ENCODE measurements at regions not wholly inside any gene's neighbourhood (a gene's known extent, or its start where the extent isn't known, plus 50 kb on each side); places are given as distances from the start of the nearest gene placed in this dataset.
"Not testable (repeated sequence)": the region's sequence is repeated elsewhere in the genome, so short reads cannot be mapped to it uniquely, and the experiment has no call there.

- Histone ChIP-seq H4K20me1 (ENCODE audit: low read depth) (no peaks in the 10 kb centered on the region), H3K36me3 (no peaks in the 10 kb centered on the region), H3K4me3 (no peak overlapping the region), H3K9ac (no peak overlapping the region), H3F3A (ENCODE audit: low read depth) (no peaks in the 10 kb centered on the region), H3K27me3 (no peaks in the 10 kb centered on the region), H3K9me3 (ENCODE audit: low read depth) (no peaks in the 10 kb centered on the region), H3K79me2 (ENCODE audit: low read depth) (no peaks in the 10 kb centered on the region), H2AFZ (replicated peaks) (peak overlapping the region; percentile 3), H3K27ac (no peak overlapping the region), H3K4me2 (no peak overlapping the region), H3K4me1 (no peaks in the 10 kb centered on the region)
- Mint-ChIP-seq H3K27me3 (ENCODE audit: insufficient read depth, low read depth) (peaks cover 3% of the 10 kb centered on the region), H3K9me3 (peaks cover 3% of the 10 kb centered on the region), H3K4me3 (no peak overlapping the region), H3K36me3 (no peaks in the 10 kb centered on the region), H3K27ac (no peak overlapping the region), H3K4me1 (no peaks in the 10 kb centered on the region)
- no peak for TF ChIP-seq EZH2phosphoT487 (IDR thresholded peaks at IDR 0.05)
- TF ChIP-seq, protein P1, sequence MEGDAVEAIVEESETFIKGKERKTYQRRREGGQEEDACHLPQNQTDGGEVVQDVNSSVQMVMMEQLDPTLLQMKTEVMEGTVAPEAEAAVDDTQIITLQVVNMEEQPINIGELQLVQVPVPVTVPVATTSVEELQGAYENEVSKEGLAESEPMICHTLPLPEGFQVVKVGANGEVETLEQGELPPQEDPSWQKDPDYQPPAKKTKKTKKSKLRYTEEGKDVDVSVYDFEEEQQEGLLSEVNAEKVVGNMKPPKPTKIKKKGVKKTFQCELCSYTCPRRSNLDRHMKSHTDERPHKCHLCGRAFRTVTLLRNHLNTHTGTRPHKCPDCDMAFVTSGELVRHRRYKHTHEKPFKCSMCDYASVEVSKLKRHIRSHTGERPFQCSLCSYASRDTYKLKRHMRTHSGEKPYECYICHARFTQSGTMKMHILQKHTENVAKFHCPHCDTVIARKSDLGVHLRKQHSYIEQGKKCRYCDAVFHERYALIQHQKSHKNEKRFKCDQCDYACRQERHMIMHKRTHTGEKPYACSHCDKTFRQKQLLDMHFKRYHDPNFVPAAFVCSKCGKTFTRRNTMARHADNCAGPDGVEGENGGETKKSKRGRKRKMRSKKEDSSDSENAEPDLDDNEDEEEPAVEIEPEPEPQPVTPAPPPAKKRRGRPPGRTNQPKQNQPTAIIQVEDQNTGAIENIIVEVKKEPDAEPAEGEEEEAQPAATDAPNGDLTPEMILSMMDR (IDR thresholded peaks at IDR 0.05), result no peak
- TF ChIP-seq EZH2 (IDR thresholded peaks at IDR 0.05), result no peak
- DNase-seq (ENCODE audit: low spot score), result no peak
Observed at GRCh38 chr2:14501061-14501460, 131.5 kb upstream of the LRATD1 start.

DNA sequence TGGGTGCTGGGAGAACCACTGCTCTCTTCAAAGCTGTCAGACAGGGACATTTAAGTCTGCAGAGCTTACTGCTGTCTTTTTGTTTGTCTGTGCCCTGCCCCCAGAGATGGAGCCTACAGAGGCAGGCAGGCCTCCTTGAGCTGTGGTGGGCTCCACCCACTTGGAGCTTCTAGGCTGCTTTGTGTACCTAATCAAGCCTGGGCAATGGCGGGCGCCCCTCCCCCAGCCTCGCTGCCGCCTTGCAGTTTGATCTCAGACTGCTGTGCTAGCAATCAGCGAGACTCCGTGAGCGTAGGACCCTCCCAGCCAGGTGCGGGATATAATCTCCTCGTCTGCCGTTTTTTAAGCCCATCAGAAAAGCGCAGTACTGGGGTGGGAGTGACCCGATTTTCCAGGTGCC lies 125.6 kb upstream of the LRATD1 start:
- not testable (repeated sequence) for H3K36me3 ChIP-seq; H3K4me1 Mint-ChIP-seq; H3F3A ChIP-seq (ENCODE audit: low read depth); H3K9ac ChIP-seq; H3K4me3 Mint-ChIP-seq; H3K36me3 Mint-ChIP-seq; H3K27me3 Mint-ChIP-seq (ENCODE audit: insufficient read depth, low read depth); H4K20me1 ChIP-seq (ENCODE audit: low read depth); H2AFZ ChIP-seq (replicated peaks); H3K27ac ChIP-seq; H3K27me3 ChIP-seq; H3K4me1 ChIP-seq; H3K4me2 ChIP-seq; DNase-seq (ENCODE audit: low spot score); H3K4me3 ChIP-seq; H3K79me2 ChIP-seq (ENCODE audit: low read depth); H3K27ac Mint-ChIP-seq; H3K9me3 ChIP-seq (ENCODE audit: low read depth)
- peaks cover 29% of the 10 kb centered on the region for H3K9me3 Mint-ChIP-seq

DNA sequence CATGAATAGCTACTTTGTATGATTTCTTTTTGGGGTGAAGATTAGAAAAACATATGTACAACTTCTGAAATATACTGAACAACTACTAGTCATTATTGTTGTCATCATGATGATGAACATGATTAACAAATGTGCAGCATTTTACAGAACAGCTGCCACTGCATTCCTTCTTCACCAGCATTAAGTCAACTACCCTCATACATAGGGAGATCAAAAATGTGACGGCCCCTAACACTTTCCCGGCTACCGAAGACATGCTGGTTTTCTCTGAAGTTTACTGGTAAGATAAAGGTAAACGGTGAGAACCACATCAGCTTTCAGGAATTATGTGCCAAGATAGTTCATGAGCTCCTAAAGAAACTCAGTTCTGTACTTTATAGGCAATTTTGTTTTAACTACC lies 121.0 kb upstream of the LRATD1 start:
- peaks cover 10% of the 10 kb centered on the region for H3K36me3 Mint-ChIP-seq
- H3K27me3 Mint-ChIP-seq (ENCODE audit: insufficient read depth, low read depth), result peaks cover 2% of the 10 kb centered on the region
- Histone ChIP-seq H3K4me1 (peaks cover 24% of the 10 kb centered on the region), H3F3A (ENCODE audit: low read depth) (peaks cover 24% of the 10 kb centered on the region), H3K9ac (no peak overlapping the region), H3K27ac (no peak overlapping the region), H3K9me3 (ENCODE audit: low read depth) (no peaks in the 10 kb centered on the region), H3K4me2 (no peak overlapping the region), H3K27me3 (no peaks in the 10 kb centered on the region), H4K20me1 (ENCODE audit: low read depth) (no peaks in the 10 kb centered on the region), H3K4me3 (no peak overlapping the region), H2AFZ (replicated peaks) (no peak overlapping the region), H3K36me3 (no peaks in the 10 kb centered on the region), H3K79me2 (ENCODE audit: low read depth) (no peaks in the 10 kb centered on the region)
- no peak for DNase-seq (ENCODE audit: low spot score)
- peaks cover 19% of the 10 kb centered on the region for H3K4me1 Mint-ChIP-seq
- peaks cover 25% of the 10 kb centered on the region for H3K9me3 Mint-ChIP-seq
- TF ChIP-seq, protein P1 (IDR thresholded peaks at IDR 0.05), result no peak
- no peak for TF ChIP-seq EZH2 (IDR thresholded peaks at IDR 0.05)
- no peak for TF ChIP-seq EZH2phosphoT487 (IDR thresholded peaks at IDR 0.05)
- H3K4me3 Mint-ChIP-seq, result no peak overlapping the region
- H3K27ac Mint-ChIP-seq, result no peak overlapping the region

- Mint-ChIP-seq H3K4me1 (peaks cover 21% of the 10 kb centered on the region), H3K4me3 (no peak overlapping the region), H3K9me3 (peaks cover 10% of the 10 kb centered on the region), H3K27ac (peak overlapping the region; percentile 24), H3K27me3 (ENCODE audit: insufficient read depth, low read depth) (peaks cover 4% of the 10 kb centered on the region), H3K36me3 (peaks cover 7% of the 10 kb centered on the region)
- H3K36me3 ChIP-seq, result no peaks in the 10 kb centered on the region
- H3K4me3 ChIP-seq, result no peak overlapping the region
- H3K4me1 ChIP-seq, result peaks cover 25% of the 10 kb centered on the region
- no peaks in the 10 kb centered on the region for H3K9me3 ChIP-seq (ENCODE audit: low read depth)
- peak overlapping the region; percentile 56 for H3K4me2 ChIP-seq
- H3K27me3 ChIP-seq, result no peaks in the 10 kb centered on the region
- DNase-seq (ENCODE audit: low spot score), result peak; percentile 60
- peaks cover 24% of the 10 kb centered on the region for H3F3A ChIP-seq (ENCODE audit: low read depth)
- no peak overlapping the region for H3K9ac ChIP-seq
- H4K20me1 ChIP-seq (ENCODE audit: low read depth), result no peaks in the 10 kb centered on the region
- peak overlapping the region; percentile 49 for H3K27ac ChIP-seq
- H3K79me2 ChIP-seq (ENCODE audit: low read depth), result no peaks in the 10 kb centered on the region
- TF ChIP-seq, protein P1 (IDR thresholded peaks at IDR 0.05), result no peak
- TF ChIP-seq EZH2 (IDR thresholded peaks at IDR 0.05) (no peak), EZH2phosphoT487 (IDR thresholded peaks at IDR 0.05) (no peak)
- no peak overlapping the region for H2AFZ ChIP-seq (replicated peaks)
Observed at GRCh38 chr2:14513903-14514302, 118.6 kb upstream of the LRATD1 start.
